ENCODE measurements at regions not wholly inside any gene's neighbourhood (a gene's known extent, or its start where the extent isn't known, plus 50 kb on each side); places are given as distances from the start of the nearest gene placed in this dataset.
"Not testable (repeated sequence)": the region's sequence is repeated elsewhere in the genome, so short reads cannot be mapped to it uniquely, and the experiment has no call there.

DNA sequence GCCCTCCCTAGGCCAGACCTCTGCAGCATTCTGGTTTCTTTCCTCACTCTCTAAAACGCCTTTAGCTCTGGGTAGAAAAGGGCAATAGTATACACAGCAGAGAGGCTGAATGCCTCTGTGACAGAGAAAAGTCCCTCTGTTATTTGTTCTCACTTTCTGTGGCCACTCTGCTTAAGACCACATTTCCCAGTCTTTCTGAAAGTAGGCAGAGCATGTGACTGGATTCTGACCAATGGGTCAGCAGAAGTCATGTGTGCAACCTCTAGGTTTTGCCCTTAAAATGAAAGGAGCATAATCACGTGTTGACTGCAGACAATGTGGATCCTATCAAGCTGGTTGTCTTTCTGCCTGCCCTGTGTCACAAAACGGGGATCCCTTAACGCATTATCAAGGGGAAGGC lies 79.7 kb upstream of the MARK1 start:
- CTCF ChIA-PET: no interaction called here
- Histone ChIP-seq H3K27me3 (ENCODE audit: control insufficient read depth, insufficient read depth, low read length) (no peaks in the 10 kb centered on the region), H3K27ac (ENCODE audit: low read depth, low read length) (no peak overlapping the region), H3K4me3 (ENCODE audit: low read depth, low read length) (no peak overlapping the region), H3K9me3 (ENCODE audit: control insufficient read depth, insufficient read depth, low read length) (no peaks in the 10 kb centered on the region)
- POLR2A ChIA-PET: no interaction called here
- DNase-seq (ENCODE audit: low read depth, low spot score): no peak
- no peak for TF ChIP-seq CTCF (IDR thresholded peaks at IDR 0.05; ENCODE audit: low read depth, low read length)

- H3K27ac ChIP-seq (ENCODE audit: low read depth, low read length); H3K9me3 ChIP-seq (ENCODE audit: control insufficient read depth, insufficient read depth, low read length); POLR2A ChIA-PET; DNase-seq (ENCODE audit: low read depth, low spot score); H3K27me3 ChIP-seq (ENCODE audit: control insufficient read depth, insufficient read depth, low read length); CTCF ChIA-PET; H3K4me3 ChIP-seq (ENCODE audit: low read depth, low read length): not testable (repeated sequence)
Measured at GRCh38 chr1:220444586-220444985, 83.3 kb upstream of the MARK1 start.

GRCh38 chr1:220441211-220441610 lies 86.7 kb upstream of the MARK1 start:
- ChIA-PET POLR2A (no interaction called here), CTCF (no interaction called here)

GRCh38 chr1:220438741-220439140 lies 89.2 kb upstream of the MARK1 start:
- no peak for DNase-seq (ENCODE audit: low read depth, low spot score)
- POLR2A ChIA-PET: no interaction called here
- CTCF ChIA-PET: no interaction called here
- H3K4me3 ChIP-seq (ENCODE audit: low read depth, low read length): no peak overlapping the region
- H3K27ac ChIP-seq (ENCODE audit: low read depth, low read length): no peak overlapping the region
- TF ChIP-seq CTCF (IDR thresholded peaks at IDR 0.05; ENCODE audit: low read depth, low read length): no peak
- no peaks in the 10 kb centered on the region for H3K27me3 ChIP-seq (ENCODE audit: control insufficient read depth, insufficient read depth, low read length)
- H3K9me3 ChIP-seq (ENCODE audit: control insufficient read depth, insufficient read depth, low read length): no peaks in the 10 kb centered on the region

More at GRCh38 chr1:220441211-220441610, 86.7 kb upstream of the MARK1 start:
- TF ChIP-seq CTCF (IDR thresholded peaks at IDR 0.05; ENCODE audit: low read depth, low read length): no peak
- no peak overlapping the region for H3K27ac ChIP-seq (ENCODE audit: low read depth, low read length)
- no peak for DNase-seq (ENCODE audit: low read depth, low spot score)
- no peaks in the 10 kb centered on the region for H3K27me3 ChIP-seq (ENCODE audit: control insufficient read depth, insufficient read depth, low read length)
- no peaks in the 10 kb centered on the region for H3K9me3 ChIP-seq (ENCODE audit: control insufficient read depth, insufficient read depth, low read length)
- no peak overlapping the region for H3K4me3 ChIP-seq (ENCODE audit: low read depth, low read length)

DNA sequence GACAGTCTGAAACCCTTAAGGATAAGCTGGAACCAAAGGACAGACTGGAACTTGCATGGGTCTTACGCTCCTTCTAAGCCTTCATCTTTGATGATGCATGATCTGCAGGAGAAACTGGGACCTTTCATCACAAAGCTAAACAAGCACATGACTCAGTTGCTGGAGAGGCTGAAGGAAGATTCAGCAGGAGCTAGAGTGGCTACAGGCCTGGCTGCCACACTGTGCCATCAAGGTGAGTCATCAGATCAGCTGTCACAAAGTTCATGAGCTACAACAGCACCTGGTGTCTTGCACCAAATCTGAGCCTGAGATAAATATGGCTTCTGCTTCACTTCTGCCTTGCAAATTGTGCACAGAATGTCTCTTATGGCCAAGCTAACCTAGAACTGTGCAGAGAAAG lies 95.5 kb upstream of the MARK1 start:
- H3K27ac ChIP-seq (ENCODE audit: low read depth, low read length): no peak overlapping the region
- ChIA-PET CTCF (no interaction called here), POLR2A (no interaction called here)
- TF ChIP-seq CTCF (IDR thresholded peaks at IDR 0.05; ENCODE audit: low read depth, low read length): no peak
- no peaks in the 10 kb centered on the region for H3K27me3 ChIP-seq (ENCODE audit: control insufficient read depth, insufficient read depth, low read length)
- DNase-seq (ENCODE audit: low read depth, low spot score): no peak
- H3K9me3 ChIP-seq (ENCODE audit: control insufficient read depth, insufficient read depth, low read length): no peaks in the 10 kb centered on the region
- H3K4me3 ChIP-seq (ENCODE audit: low read depth, low read length): no peak overlapping the region

Data from AG04450 (cell line).